Hepatocyte (in vitro differentiated cells): ENCODE measurements at regions not wholly inside any gene's neighbourhood (a gene's known extent, or its start where the extent isn't known, plus 50 kb on each side); places are given as distances from the start of the nearest gene placed in this dataset.

Source experiments
- EZH2phosphoT487 ChIP-seq: fragments of 200-600 bp; sonication (generic); IDR thresholded peaks from one replicate; pipeline ENCODE4 v1.6.1; 2018; ENCODE audit warnings: antibody characterized with exemption, mild to moderate bottlenecking, low read depth, moderate library complexity; ENCODE audit not compliant: unreplicated experiment, severe bottlenecking
- TF ChIP-seq, protein P1 (sequence below): fragments of 200-600 bp; sonication (generic); IDR thresholded peaks from 2 replicates; pipeline ENCODE4 v1.5.1; 2016; ENCODE audit warnings: antibody characterized with exemption, mild to moderate bottlenecking; ENCODE audit not compliant: poor library complexity

DNA sequence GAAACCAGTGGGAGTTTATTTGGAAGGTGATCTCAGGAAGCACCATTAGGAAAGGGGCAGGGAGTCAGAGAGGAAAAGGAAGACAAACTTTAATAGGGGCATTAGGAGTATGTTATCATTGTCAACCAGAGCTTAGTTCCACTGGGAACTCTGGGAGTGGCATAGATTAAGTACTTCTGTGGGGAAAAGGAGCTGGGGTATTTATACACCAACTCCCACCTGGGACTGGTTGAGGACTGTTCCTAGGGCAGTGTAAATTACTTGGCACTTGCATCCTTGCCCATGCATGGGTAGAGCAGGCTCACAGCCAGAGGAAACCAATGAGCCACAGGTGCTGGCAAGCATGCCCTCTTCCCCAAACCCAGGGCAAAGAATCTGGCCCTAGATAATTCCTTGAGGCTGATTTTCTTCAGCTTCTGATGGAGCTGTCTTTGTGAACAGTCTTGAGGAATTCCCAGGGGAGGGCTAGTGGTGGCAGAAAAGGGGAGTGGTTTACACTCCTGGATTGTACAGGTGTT is 541.2 kb downstream of the MIAT start:
- no peak for TF ChIP-seq EZH2phosphoT487
- TF ChIP-seq, protein P1, sequence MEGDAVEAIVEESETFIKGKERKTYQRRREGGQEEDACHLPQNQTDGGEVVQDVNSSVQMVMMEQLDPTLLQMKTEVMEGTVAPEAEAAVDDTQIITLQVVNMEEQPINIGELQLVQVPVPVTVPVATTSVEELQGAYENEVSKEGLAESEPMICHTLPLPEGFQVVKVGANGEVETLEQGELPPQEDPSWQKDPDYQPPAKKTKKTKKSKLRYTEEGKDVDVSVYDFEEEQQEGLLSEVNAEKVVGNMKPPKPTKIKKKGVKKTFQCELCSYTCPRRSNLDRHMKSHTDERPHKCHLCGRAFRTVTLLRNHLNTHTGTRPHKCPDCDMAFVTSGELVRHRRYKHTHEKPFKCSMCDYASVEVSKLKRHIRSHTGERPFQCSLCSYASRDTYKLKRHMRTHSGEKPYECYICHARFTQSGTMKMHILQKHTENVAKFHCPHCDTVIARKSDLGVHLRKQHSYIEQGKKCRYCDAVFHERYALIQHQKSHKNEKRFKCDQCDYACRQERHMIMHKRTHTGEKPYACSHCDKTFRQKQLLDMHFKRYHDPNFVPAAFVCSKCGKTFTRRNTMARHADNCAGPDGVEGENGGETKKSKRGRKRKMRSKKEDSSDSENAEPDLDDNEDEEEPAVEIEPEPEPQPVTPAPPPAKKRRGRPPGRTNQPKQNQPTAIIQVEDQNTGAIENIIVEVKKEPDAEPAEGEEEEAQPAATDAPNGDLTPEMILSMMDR, result no peak
